Muscle layer of colon (tissue), 2 donors: ENCODE measurements at regions not wholly inside any gene's neighbourhood (a gene's known extent, or its start where the extent isn't known, plus 50 kb on each side); places are given as distances from the start of the nearest gene placed in this dataset.
"Not testable (repeated sequence)": the region's sequence is repeated elsewhere in the genome, so short reads cannot be mapped to it uniquely, and the experiment has no call there.

Source experiments
- H3K27ac ChIP-seq: one replicate; pipeline ENCODE4 v1.7.0; 2013; ENCODE audit warnings: low read depth, mild to moderate bottlenecking, low read length, moderate library complexity
- H3K27me3 ChIP-seq, 2 donors: one replicate each; pipeline ENCODE4 v1.7.0; 2013; ENCODE audit warnings: low read length in 2 of 2, mild to moderate bottlenecking in 2 of 2; ENCODE audit not compliant: insufficient read depth in 2 of 2, control insufficient read depth in 1 of 2
- H3K36me3 ChIP-seq: one replicate; pipeline ENCODE4 v1.7.0; 2013; ENCODE audit warnings: mild to moderate bottlenecking, low read length; ENCODE audit not compliant: insufficient read depth
- H3K4me1 ChIP-seq: one replicate; pipeline ENCODE4 v1.7.0; 2013; ENCODE audit warnings: mild to moderate bottlenecking, low read length; ENCODE audit not compliant: insufficient read depth
- H3K4me3 ChIP-seq, 2 donors: one replicate each; pipeline ENCODE4 v1.7.0; 2013; ENCODE audit warnings: low read length in 2 of 2, low read depth in 1 of 2, mild to moderate bottlenecking in 1 of 2, moderate library complexity in 1 of 2
- H3K9ac ChIP-seq: one replicate; pipeline ENCODE4 v1.7.0; 2013; ENCODE audit warnings: low read length
- H3K9me3 ChIP-seq: one replicate; pipeline ENCODE4 v1.7.0; 2013; ENCODE audit warnings: mild to moderate bottlenecking, low read length
- donor health status: abdominal sarcoma.
- donor health status: Adenocarcinoma of cecum.

DNA sequence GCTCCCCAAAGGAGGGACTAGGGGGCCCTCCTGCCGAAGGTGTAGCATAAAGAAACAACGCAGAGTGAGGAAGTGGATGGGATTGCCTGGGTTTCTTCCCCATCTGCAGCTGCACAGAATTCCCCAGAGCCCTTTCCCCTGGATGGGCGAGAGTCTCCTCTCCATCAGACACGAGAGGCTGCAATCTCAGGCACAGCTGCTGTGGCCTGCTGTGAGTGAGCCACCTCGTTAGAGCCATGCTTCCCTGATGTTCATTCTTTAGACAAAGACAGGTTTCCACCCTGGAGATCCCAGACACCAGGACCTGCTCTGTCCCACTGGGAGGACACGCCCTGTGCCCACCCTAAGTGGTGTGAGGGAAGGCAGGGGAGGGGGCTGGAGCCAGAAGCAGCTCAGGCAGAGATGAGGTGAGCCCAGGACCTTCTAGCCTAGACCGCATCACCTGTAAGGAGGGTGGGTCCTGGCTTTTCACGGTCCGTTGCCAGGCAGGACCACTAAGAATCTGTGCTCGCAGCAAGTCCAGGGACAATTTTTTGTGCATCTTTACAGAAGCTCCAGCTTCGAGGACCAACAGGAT, 268.6 kb upstream of the TCERG1L start:
- H3K9me3 ChIP-seq = no peaks in the 10 kb centered on the region
- H3K4me1 ChIP-seq = no peaks in the 10 kb centered on the region
- no peaks in the 10 kb centered on the region for H3K36me3 ChIP-seq
- H3K4me3 ChIP-seq = no peak overlapping the region
- H3K9ac ChIP-seq = no peak overlapping the region
- no peaks in the 10 kb centered on the region for H3K27me3 ChIP-seq
- H3K27ac ChIP-seq = no peak overlapping the region

GRCh38 chr10:131580674-131581073, 269.2 kb upstream of the TCERG1L start:
- Histone ChIP-seq H3K4me3 (no peak overlapping the region), H3K36me3 (no peaks in the 10 kb centered on the region), H3K9ac (no peak overlapping the region), H3K9me3 (no peaks in the 10 kb centered on the region), H3K27me3 (no peaks in the 10 kb centered on the region), H3K4me1 (no peaks in the 10 kb centered on the region), H3K27ac (no peak overlapping the region)

DNA sequence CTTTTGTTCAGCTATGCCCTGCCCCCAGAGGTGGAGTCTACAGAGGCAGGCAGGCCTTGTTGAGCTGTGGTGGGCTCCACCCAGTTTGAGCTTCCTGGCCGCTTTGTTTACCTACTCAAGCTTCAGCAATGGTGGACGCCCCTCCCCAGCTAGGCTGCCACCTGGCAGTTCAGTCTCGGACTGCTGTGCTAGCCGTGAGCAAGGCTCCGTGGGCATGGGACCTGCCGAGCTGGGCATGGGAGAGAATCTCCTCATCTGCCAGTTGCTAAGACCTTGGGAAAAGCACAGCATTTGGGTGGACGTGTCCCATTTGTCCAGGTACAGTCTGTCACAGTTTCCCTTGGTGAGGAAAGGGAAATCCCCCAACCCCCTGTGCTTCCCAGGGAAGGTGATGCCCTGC, 270.0 kb upstream of the TCERG1L start:
- not testable (repeated sequence) for H3K4me3 ChIP-seq, H3K9me3 ChIP-seq, H3K9ac ChIP-seq, H3K27me3 ChIP-seq, H3K4me1 ChIP-seq, H3K36me3 ChIP-seq, H3K27ac ChIP-seq

DNA sequence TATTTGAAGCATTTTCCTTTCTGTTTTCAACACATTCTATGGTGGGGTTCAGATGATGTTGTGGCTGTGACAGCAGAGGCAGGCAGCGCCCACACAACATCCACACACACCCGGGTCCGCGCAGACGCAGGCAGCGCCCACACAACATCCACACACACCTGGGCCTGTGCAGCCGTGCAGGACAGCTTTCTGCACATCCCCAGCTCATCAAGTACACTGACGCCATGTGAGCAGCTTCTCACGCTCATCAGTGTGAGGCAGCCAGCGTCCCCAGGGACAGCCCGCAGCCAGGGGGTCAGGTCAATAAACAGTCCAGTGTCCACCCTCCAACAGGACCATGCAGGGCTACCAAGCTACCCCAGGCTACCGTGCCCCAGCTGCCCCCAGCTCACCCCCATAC, 272.8 kb upstream of the TCERG1L start:
- no peaks in the 10 kb centered on the region for H3K27me3 ChIP-seq
- no peaks in the 10 kb centered on the region for H3K36me3 ChIP-seq
- H3K4me3 ChIP-seq = no peak overlapping the region
- no peaks in the 10 kb centered on the region for H3K9me3 ChIP-seq
- H3K9ac ChIP-seq = no peak overlapping the region
- H3K27ac ChIP-seq = no peak overlapping the region
- H3K4me1 ChIP-seq = no peaks in the 10 kb centered on the region

- Histone ChIP-seq H3K9me3 (no peaks in the 10 kb centered on the region), H3K36me3 (no peaks in the 10 kb centered on the region), H3K27ac (no peak overlapping the region), H3K4me3 (no peak overlapping the region), H3K4me1 (no peaks in the 10 kb centered on the region), H3K27me3 (no peaks in the 10 kb centered on the region), H3K9ac (no peak overlapping the region)
Measured at GRCh38 chr10:131585761-131586160, 274.2 kb upstream of the TCERG1L start.

DNA sequence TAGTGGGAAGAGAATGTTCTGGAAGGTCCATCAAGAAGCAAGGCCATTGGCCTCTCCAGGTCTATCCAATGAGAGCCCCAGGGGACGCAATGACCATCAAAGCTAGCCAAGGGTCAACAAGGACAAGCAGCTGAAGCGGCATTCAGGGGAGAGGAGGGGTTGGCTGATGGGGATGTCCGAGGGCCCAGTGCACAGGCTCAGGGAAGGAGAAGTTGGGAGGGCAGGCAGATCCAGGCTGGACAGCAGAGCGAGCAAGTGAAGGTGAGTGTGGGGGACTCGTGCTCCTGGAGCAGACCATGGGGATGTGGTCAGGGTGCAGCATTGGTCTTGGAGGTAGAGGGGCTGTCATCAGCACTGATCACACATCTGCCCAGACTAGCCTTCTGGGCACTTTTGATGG, 275.4 kb upstream of the TCERG1L start:
- no peak overlapping the region for H3K9ac ChIP-seq
- no peaks in the 10 kb centered on the region for H3K36me3 ChIP-seq
- H3K27me3 ChIP-seq = no peaks in the 10 kb centered on the region
- H3K27ac ChIP-seq = no peak overlapping the region
- no peaks in the 10 kb centered on the region for H3K9me3 ChIP-seq
- H3K4me1 ChIP-seq = no peaks in the 10 kb centered on the region
- H3K4me3 ChIP-seq = no peak overlapping the region

- no peaks in the 10 kb centered on the region for H3K36me3 ChIP-seq
- no peaks in the 10 kb centered on the region for H3K27me3 ChIP-seq
- H3K9me3 ChIP-seq = no peaks in the 10 kb centered on the region
- no peaks in the 10 kb centered on the region for H3K4me1 ChIP-seq
- H3K4me3 ChIP-seq = no peak overlapping the region
- H3K27ac ChIP-seq = no peak overlapping the region
- no peak overlapping the region for H3K9ac ChIP-seq
Measured at GRCh38 chr10:131587976-131588680, 276.6 kb upstream of the TCERG1L start.

GRCh38 chr10:131588704-131589220, 277.2 kb upstream of the TCERG1L start:
- no peak overlapping the region for H3K27ac ChIP-seq
- H3K9ac ChIP-seq = no peak overlapping the region
- no peaks in the 10 kb centered on the region for H3K9me3 ChIP-seq
- H3K4me3 ChIP-seq = no peak overlapping the region
- no peaks in the 10 kb centered on the region for H3K36me3 ChIP-seq
- H3K4me1 ChIP-seq = no peaks in the 10 kb centered on the region
- no peaks in the 10 kb centered on the region for H3K27me3 ChIP-seq

DNA sequence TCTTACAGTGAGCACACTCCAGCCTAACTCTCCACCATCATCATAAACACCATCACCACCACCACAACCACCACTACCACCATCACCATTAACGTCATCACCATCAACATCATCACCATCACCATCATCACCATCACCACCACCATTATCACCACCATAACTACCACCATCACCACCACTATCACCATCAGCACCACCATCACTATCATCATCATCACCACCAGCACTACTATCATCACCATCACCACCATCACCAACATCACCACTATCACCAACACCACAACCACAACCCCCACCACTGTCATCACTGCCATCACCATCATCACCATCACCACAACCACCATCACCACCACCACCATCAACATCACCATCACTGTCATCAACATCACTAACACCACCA, 279.0 kb upstream of the TCERG1L start:
- H3K9me3 ChIP-seq = no peaks in the 10 kb centered on the region
- H3K27ac ChIP-seq = no peak overlapping the region
- no peaks in the 10 kb centered on the region for H3K4me1 ChIP-seq
- no peaks in the 10 kb centered on the region for H3K36me3 ChIP-seq
- H3K9ac ChIP-seq = no peak overlapping the region
- no peaks in the 10 kb centered on the region for H3K27me3 ChIP-seq
- no peak overlapping the region for H3K4me3 ChIP-seq

- Histone ChIP-seq H3K27me3 (no peaks in the 10 kb centered on the region), H3K9me3 (no peaks in the 10 kb centered on the region), H3K36me3 (no peaks in the 10 kb centered on the region), H3K27ac (no peak overlapping the region), H3K9ac (no peak overlapping the region), H3K4me1 (no peaks in the 10 kb centered on the region), H3K4me3 (no peak overlapping the region)
Measured at GRCh38 chr10:131591936-131592335, 280.4 kb upstream of the TCERG1L start.

GRCh38 chr10:131609176-131609575, 291.6 kb upstream of the PPP2R2D start:
- Histone ChIP-seq H3K9me3 (no peaks in the 10 kb centered on the region), H3K4me3 (no peak overlapping the region), H3K27me3 (no peaks in the 10 kb centered on the region), H3K4me1 (no peaks in the 10 kb centered on the region), H3K9ac (no peak overlapping the region), H3K36me3 (no peaks in the 10 kb centered on the region), H3K27ac (no peak overlapping the region)

DNA sequence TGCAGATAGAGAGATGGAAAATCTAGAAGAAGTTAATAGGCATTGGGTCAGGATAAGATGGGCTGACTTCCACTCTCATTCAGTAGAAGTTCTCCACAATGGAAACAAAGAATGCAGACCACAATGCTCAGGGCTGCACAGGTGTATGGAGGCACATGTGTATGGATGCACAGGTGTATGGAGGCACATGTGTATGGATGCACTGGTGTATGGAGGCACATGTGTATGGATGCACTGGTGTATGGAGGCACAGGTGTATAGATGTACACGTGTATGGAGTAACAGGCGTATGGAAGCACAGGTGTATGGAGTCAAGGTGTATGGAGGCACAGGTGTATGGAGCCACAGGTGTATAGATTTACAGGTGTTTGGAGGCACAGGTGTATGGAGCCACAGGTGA, 285.7 kb upstream of the PPP2R2D start:
- Histone ChIP-seq H3K9ac (no peak overlapping the region), H3K27ac (no peak overlapping the region), H3K4me3 (no peak overlapping the region), H3K4me1 (no peaks in the 10 kb centered on the region), H3K27me3 (no peaks in the 10 kb centered on the region), H3K36me3 (no peaks in the 10 kb centered on the region), H3K9me3 (no peaks in the 10 kb centered on the region)
